ENCODE measurements at regions not wholly inside any gene's neighbourhood (a gene's known extent, or its start where the extent isn't known, plus 50 kb on each side); places are given as distances from the start of the nearest gene placed in this dataset.

DNA sequence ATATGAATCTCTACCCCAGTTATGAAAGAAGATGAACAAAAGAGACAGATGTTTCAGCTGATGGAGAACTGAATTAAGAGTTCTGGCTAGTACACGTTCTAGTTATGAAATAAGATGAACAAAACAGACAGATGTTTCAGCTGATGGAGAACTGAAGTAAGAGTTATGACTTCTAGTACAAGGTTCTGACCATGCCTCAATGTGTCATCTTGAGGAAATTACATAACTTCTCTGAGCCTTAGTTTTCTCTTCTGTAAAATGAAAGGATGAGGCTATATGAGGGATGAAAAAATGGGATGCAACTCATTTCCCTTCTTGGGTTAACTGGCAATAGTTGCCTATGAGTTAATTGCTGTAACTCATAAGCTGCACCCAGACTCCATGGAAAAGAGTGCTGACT lies 92.9 kb upstream of the WDR75 start (continued):
- TF ChIP-seq, protein P1, sequence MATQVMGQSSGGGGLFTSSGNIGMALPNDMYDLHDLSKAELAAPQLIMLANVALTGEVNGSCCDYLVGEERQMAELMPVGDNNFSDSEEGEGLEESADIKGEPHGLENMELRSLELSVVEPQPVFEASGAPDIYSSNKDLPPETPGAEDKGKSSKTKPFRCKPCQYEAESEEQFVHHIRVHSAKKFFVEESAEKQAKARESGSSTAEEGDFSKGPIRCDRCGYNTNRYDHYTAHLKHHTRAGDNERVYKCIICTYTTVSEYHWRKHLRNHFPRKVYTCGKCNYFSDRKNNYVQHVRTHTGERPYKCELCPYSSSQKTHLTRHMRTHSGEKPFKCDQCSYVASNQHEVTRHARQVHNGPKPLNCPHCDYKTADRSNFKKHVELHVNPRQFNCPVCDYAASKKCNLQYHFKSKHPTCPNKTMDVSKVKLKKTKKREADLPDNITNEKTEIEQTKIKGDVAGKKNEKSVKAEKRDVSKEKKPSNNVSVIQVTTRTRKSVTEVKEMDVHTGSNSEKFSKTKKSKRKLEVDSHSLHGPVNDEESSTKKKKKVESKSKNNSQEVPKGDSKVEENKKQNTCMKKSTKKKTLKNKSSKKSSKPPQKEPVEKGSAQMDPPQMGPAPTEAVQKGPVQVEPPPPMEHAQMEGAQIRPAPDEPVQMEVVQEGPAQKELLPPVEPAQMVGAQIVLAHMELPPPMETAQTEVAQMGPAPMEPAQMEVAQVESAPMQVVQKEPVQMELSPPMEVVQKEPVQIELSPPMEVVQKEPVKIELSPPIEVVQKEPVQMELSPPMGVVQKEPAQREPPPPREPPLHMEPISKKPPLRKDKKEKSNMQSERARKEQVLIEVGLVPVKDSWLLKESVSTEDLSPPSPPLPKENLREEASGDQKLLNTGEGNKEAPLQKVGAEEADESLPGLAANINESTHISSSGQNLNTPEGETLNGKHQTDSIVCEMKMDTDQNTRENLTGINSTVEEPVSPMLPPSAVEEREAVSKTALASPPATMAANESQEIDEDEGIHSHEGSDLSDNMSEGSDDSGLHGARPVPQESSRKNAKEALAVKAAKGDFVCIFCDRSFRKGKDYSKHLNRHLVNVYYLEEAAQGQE (IDR thresholded peaks at IDR 0.05; ENCODE audit: unreplicated experiment): no peak
- TF ChIP-seq EZH2 (IDR thresholded peaks at IDR 0.05; ENCODE audit: low read depth, unreplicated experiment): no peak
- TF ChIP-seq EZH2phosphoT487 (IDR thresholded peaks at IDR 0.05; ENCODE audit: unreplicated experiment): no peak
- no peak for TF ChIP-seq ZNF331 (CRISPR knock-in tag; IDR thresholded peaks at IDR 0.05; ENCODE audit: low read depth)
- no peak for TF ChIP-seq STAT1 (IDR thresholded peaks at IDR 0.05; ENCODE audit: unreplicated experiment)
- TF ChIP-seq, protein P2, sequence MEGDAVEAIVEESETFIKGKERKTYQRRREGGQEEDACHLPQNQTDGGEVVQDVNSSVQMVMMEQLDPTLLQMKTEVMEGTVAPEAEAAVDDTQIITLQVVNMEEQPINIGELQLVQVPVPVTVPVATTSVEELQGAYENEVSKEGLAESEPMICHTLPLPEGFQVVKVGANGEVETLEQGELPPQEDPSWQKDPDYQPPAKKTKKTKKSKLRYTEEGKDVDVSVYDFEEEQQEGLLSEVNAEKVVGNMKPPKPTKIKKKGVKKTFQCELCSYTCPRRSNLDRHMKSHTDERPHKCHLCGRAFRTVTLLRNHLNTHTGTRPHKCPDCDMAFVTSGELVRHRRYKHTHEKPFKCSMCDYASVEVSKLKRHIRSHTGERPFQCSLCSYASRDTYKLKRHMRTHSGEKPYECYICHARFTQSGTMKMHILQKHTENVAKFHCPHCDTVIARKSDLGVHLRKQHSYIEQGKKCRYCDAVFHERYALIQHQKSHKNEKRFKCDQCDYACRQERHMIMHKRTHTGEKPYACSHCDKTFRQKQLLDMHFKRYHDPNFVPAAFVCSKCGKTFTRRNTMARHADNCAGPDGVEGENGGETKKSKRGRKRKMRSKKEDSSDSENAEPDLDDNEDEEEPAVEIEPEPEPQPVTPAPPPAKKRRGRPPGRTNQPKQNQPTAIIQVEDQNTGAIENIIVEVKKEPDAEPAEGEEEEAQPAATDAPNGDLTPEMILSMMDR (conservative IDR thresholded peaks at IDR 0.05; ENCODE audit: low read depth in 2 of 2): no peak
- TF ChIP-seq CREB1 (CRISPR knock-in tag; IDR thresholded peaks at IDR 0.05; ENCODE audit: low read depth): no peak

DNA sequence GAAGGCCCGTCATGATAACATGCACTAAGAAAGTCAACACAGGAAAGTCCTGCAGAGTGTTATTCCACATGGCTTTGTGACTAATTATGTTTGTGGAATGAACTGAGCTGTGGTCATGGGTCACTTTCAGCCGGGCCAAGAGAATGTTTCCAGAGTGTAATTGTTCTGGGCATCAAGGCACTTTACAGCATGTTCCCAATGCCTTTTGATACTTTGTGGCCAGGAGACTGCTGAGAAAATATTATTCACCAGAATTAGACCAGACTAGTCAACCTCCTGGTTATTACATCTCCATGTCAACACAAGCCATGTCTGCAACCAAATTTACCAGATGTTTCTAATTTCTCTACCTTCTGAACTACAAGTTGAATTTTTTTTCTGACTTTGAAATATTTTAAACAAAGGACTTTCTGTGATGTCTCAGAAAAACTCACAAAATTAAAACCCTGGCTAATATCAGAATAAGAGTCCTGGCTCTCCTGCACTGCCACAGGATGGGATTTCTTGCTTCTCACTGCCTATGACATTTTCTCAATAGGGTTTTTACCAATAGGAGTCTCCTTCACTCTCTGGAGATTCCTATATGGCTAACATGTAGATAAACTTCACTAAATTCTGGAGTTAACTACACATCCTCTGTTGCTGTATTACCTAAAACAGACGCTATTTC lies 90.6 kb upstream of the WDR75 start:
- Mint-ChIP-seq H3K36me3 (ENCODE audit: low read depth) (peaks cover 5% of the 10 kb centered on the region; the same call in 2 of the 3 replicates), H3K9me3 (peaks cover 6% of the 10 kb centered on the region; the same call in 2 of the 3 replicates), H3K27me3 (ENCODE audit: insufficient read depth, low read depth, poor library complexity) (no peaks in the 10 kb centered on the region), H3K4me3 (no peak overlapping the region), H3K4me1 (no peaks in the 10 kb centered on the region; the same call in 2 of the 3 replicates), H3K27ac (no peak overlapping the region)
- ATAC-seq (no peak), DNase-seq (ENCODE audit: low spot score) (no peak)
- Histone ChIP-seq H2AFZ (no peak overlapping the region), H3K4me1 (ENCODE audit: insufficient read depth) (no peaks in the 10 kb centered on the region), H3K4me2 (no peak overlapping the region), H3K9me2 (ENCODE audit: insufficient read depth) (no peaks in the 10 kb centered on the region; the same call in 1 of the 2 replicates), H3K4me3 (no peak overlapping the region), H3K27ac (ENCODE audit: low read depth) (no peak overlapping the region), H3F3A (replicated peaks; ENCODE audit: low read depth) (no peaks in the 10 kb centered on the region), H3K36me3 (ENCODE audit: insufficient read depth) (no peaks in the 10 kb centered on the region), H4K20me1 (replicated peaks; ENCODE audit: insufficient read depth) (no peaks in the 10 kb centered on the region), H3K79me2 (replicated peaks; ENCODE audit: insufficient read depth) (no peaks in the 10 kb centered on the region), H3K27me3 (ENCODE audit: insufficient read depth) (no peaks in the 10 kb centered on the region)
- TF ChIP-seq CREB1 (CRISPR knock-in tag; IDR thresholded peaks at IDR 0.05; ENCODE audit: low read depth): no peak
- no peak for TF ChIP-seq STAT1 (IDR thresholded peaks at IDR 0.05; ENCODE audit: unreplicated experiment)
- TF ChIP-seq, protein P1 (IDR thresholded peaks at IDR 0.05; ENCODE audit: unreplicated experiment): no peak
- no peak for TF ChIP-seq EZH2phosphoT487 (IDR thresholded peaks at IDR 0.05; ENCODE audit: unreplicated experiment)
- TF ChIP-seq JUNB (IDR thresholded peaks at IDR 0.05; ENCODE audit: unreplicated experiment): no peak

All from GM23338 (cell line).